Adrenal gland (tissue), 9 donors: ENCODE measurements at regions not wholly inside any gene's neighbourhood (a gene's known extent, or its start where the extent isn't known, plus 50 kb on each side); places are given as distances from the start of the nearest gene placed in this dataset.

Experiments
- DNase-seq, 7 donors: peaks; one replicate each; pipeline ENCODE4 v3.0.0-alpha.2; 2019 to 2020
- H3K27ac ChIP-seq, 5 donors: fragments of 200-600 bp; sonication (generic) in 4 of 5; 1 replicate in 3 of 5; 2 replicates in 2 of 5; pipeline versions ENCODE4 v1.5.1 to v1.8.0; 2016 to 2020; ENCODE audit warnings: mild to moderate bottlenecking in 1 of 5
- H3K27me3 ChIP-seq: fragments of 200-600 bp; 2 replicates; pipeline ENCODE4 v1.8.0; 2021
- H3K36me3 ChIP-seq, 2 donors: fragments of 200-600 bp; replicated peaks in 1 of 2; 1 replicate in 1 of 2; 2 replicates in 1 of 2; pipeline versions ENCODE4 v1.5.1 to v1.8.0; 2018 to 2022
- H3K4me1 ChIP-seq, 2 donors: fragments of 200-600 bp; replicated peaks in 1 of 2; 1 replicate in 1 of 2; 2 replicates in 1 of 2; pipeline versions ENCODE4 v1.5.1 to v1.8.0; 2018 to 2021
- H3K4me3 ChIP-seq, 4 donors: fragments of 200-600 bp; sonication (generic) in 3 of 4; one replicate each; pipeline ENCODE4 v1.5.1; 2016 to 2018
- H3K9me3 ChIP-seq, 3 donors: fragments of 200-600 bp; sonication (generic) in 1 of 3; replicated peaks in 1 of 3; 1 replicate in 2 of 3; 2 replicates in 1 of 3; pipeline versions ENCODE4 v1.5.1 to v1.8.0; 2016 to 2021
- CTCF ChIP-seq, 6 experiments: fragments of 450-650 bp in 4 of 6; fragments of 200-600 bp in 2 of 6; sonication (generic) in 1 of 6; IDR thresholded peaks; 1 replicate in 5 of 6; 2 replicates in 1 of 6; pipeline versions ENCODE4 v1.5.1 to v1.8.0; 2016 to 2021; ENCODE audit warnings: antibody characterized with exemption in 6 of 6, mild to moderate bottlenecking in 2 of 6, moderate library complexity in 1 of 6
- POLR2A ChIP-seq, 2 donors: fragments of 450-650 bp; IDR thresholded peaks; one replicate each; pipeline ENCODE4 v1.6.1; 2017; ENCODE audit warnings: antibody characterized with exemption in 2 of 2, mild to moderate bottlenecking in 2 of 2, moderate library complexity in 1 of 2
- WGBS, 4 donors: extraction: QIAGEN DNeasy Blood & Tissue Kit in 2 of 4; methylation state at CpG; one replicate each; pipeline versions ENCODE4 v1.1.5 to v1.1.7; 2013 to 2017; 5-methylcytosine and 5-hydroxymethylcytosine counted together
- intact Hi-C, 2 donors: fragments of 100-400 bp; cut with DNase I; formaldehyde crosslinking; loops; one replicate each; pipeline versions ENCODE4 v1.14.1 to v1.15.0; 2022 to 2023
- donor health status: healthy with polysubstance abuse.
- donor health status: Bipolar disorder and iron deficiency.
- donor health status: DM: yes; HTN: yes; CAD: no.
- donor health status: DM: no; HTN: no; CAD: no.
- donor health status: DM: no; HTN: no; CAD: no.

DNA sequence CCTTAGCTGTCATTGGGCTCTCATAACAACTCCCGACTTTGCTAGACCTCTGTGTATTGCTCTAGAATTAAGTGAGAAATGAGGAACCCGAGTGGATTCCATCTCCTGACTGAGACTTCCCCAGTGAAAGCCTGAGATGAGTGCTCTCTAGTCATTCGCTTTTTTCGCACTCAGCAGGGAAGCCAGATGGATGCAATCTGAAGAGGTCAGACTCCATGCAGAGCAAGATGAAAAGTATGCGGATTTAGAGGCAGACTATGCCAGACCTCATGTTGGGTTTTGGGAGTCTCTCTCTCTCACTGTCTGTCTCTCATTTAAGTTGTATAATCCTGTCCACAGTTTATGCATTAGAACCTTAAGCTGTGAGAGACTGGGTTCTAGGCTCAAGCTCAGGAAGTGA, 88.6 kb downstream of the SLC5A7 start:
- H3K27ac ChIP-seq: no peak overlapping the region
- H3K4me1 ChIP-seq: no peaks in the 10 kb centered on the region
- no peaks in the 10 kb centered on the region for H3K9me3 ChIP-seq
- intact Hi-C loops: no loop called here
- H3K27me3 ChIP-seq: no peaks in the 10 kb centered on the region
- no peak overlapping the region for H3K4me3 ChIP-seq
- H3K36me3 ChIP-seq: no peaks in the 10 kb centered on the region
- WGBS, 4 donors: 63 to 72% (median 69%) methylated on average over 5 of the region's 5 CpGs
- TF ChIP-seq POLR2A (IDR thresholded peaks at IDR 0.05) (no peak), CTCF (IDR thresholded peaks at IDR 0.05) (no peak)
- no peak for DNase-seq

DNA sequence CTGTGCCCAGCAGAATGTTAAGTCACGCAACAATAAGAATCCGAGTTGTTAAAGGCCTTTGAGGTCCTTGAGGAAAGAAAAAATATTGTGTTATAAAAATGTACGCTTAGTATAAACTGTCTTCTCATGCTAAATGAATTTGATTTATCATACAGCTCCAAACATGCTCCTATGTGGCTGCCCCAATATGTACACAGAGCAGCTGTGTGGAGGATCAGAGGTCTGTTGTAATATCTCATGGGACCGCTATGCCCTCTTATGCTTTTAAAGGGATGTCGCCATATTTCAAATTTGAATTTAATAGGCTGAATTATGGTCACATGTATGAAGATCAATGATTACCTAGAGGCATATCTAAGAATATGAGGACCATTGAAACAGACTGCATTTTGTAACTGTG, 90.2 kb downstream of the SLC5A7 start:
- H3K4me3 ChIP-seq: no peak overlapping the region
- WGBS, 4 donors: 80 to 90% (median 80%) methylated on average over 5 of the region's 5 CpGs
- intact Hi-C loops: no loop called here

GRCh38 chr2:108079736-108080135, 93.4 kb downstream of the SLC5A7 start:
- intact Hi-C loops: no loop called here
- no peaks in the 10 kb centered on the region for H3K9me3 ChIP-seq
- H3K27me3 ChIP-seq: no peaks in the 10 kb centered on the region
- H3K27ac ChIP-seq: no peak overlapping the region
- TF ChIP-seq CTCF (IDR thresholded peaks at IDR 0.05): no peak
- no peak for TF ChIP-seq POLR2A (IDR thresholded peaks at IDR 0.05)
- no peak for DNase-seq
- no peak overlapping the region for H3K4me3 ChIP-seq
- H3K36me3 ChIP-seq: no peaks in the 10 kb centered on the region
- H3K4me1 ChIP-seq: no peaks in the 10 kb centered on the region

More for the DNA sequence above, 90.2 kb downstream of the SLC5A7 start:
- DNase-seq: no peak
- Histone ChIP-seq H3K9me3 (no peaks in the 10 kb centered on the region), H3K27me3 (no peaks in the 10 kb centered on the region), H3K4me1 (no peaks in the 10 kb centered on the region), H3K36me3 (no peaks in the 10 kb centered on the region), H3K27ac (no peak overlapping the region)
- TF ChIP-seq POLR2A (IDR thresholded peaks at IDR 0.05) (no peak), CTCF (IDR thresholded peaks at IDR 0.05) (no peak)

- WGBS, 4 donors: 66 to 81% (median 76%) methylated on average over 1 of the region's 1 CpG
- TF ChIP-seq CTCF (IDR thresholded peaks at IDR 0.05): no peak
- TF ChIP-seq POLR2A (IDR thresholded peaks at IDR 0.05): no peak
- no peak for DNase-seq
- no peak overlapping the region for H3K27ac ChIP-seq
- H3K9me3 ChIP-seq: no peaks in the 10 kb centered on the region
- H3K4me1 ChIP-seq: no peaks in the 10 kb centered on the region
- H3K27me3 ChIP-seq: no peaks in the 10 kb centered on the region
- no peak overlapping the region for H3K4me3 ChIP-seq
- intact Hi-C loops: no loop called here
- H3K36me3 ChIP-seq: no peaks in the 10 kb centered on the region
Observed at GRCh38 chr2:108080177-108080576, 93.9 kb downstream of the SLC5A7 start.
